Endothelial cell of umbilical vein (primary cell): ENCODE measurements at regions not wholly inside any gene's neighbourhood (a gene's known extent, or its start where the extent isn't known, plus 50 kb on each side); places are given as distances from the start of the nearest gene placed in this dataset.

Experiments used
- CTCF ChIP-seq, 2 donors: IDR thresholded peaks; 1 replicate in 1 of 2; 2 replicates in 1 of 2; pipeline ENCODE4 v1.5.1; 2011; ENCODE audit warnings: low read length in 2 of 2, mild to moderate bottlenecking in 2 of 2, moderate library complexity in 2 of 2, control low read depth in 1 of 2, inconsistent platforms in 1 of 2, low read depth in 1 of 2; ENCODE audit not compliant: insufficient read depth in 1 of 2; ENCODE audit errors: extremely low read depth in 1 of 2
- EZH2 ChIP-seq: IDR thresholded peaks from 2 replicates; pipeline ENCODE4 v1.6.1; 2012; ENCODE audit warnings: borderline replicate concordance, low read depth, mild to moderate bottlenecking, moderate library complexity, low read length, inconsistent platforms; ENCODE audit not compliant: severe bottlenecking
- GATA2 ChIP-seq: IDR thresholded peaks from 2 replicates; pipeline ENCODE4 v1.7.0; 2011; ENCODE audit warnings: low read depth, mild to moderate bottlenecking, moderate library complexity, mixed read lengths, low read length; ENCODE audit not compliant: insufficient read length, insufficient read depth
- JUN ChIP-seq: IDR thresholded peaks from 2 replicates; pipeline ENCODE4 v1.6.1; 2011; ENCODE audit warnings: borderline replicate concordance, low read depth; ENCODE audit not compliant: insufficient read length, insufficient read depth
- MAX ChIP-seq: IDR thresholded peaks from 2 replicates; pipeline ENCODE4 v1.6.1; 2011; ENCODE audit not compliant: insufficient read depth, insufficient read length
- POLR2A ChIP-seq: IDR thresholded peaks from 2 replicates; pipeline ENCODE4 v1.6.1; 2012; ENCODE audit warnings: low read depth, mild to moderate bottlenecking, control low read depth, low read length
- POLR2AphosphoS5 ChIP-seq: IDR thresholded peaks from 2 replicates; pipeline ENCODE4 v1.6.1; 2012; ENCODE audit warnings: low read depth, mild to moderate bottlenecking, control low read depth, low read length, moderate library complexity; ENCODE audit not compliant: insufficient read depth

- TF ChIP-seq CTCF (IDR thresholded peaks at IDR 0.05; ENCODE audit: extremely low read depth in 1 of 2, insufficient read depth in 1 of 2, low read depth in 1 of 2, low read length in 2 of 2) (no peak), POLR2A (no peak), POLR2AphosphoS5 (no peak), GATA2 (no peak), EZH2 (no peak), JUN (no peak), MAX (no peak)
Measured at GRCh38 chr2:58928973-58929372, 687.8 kb upstream of the FANCL start.
